GM19463 (cell line): ENCODE measurements at regions not wholly inside any gene's neighbourhood (a gene's known extent, or its start where the extent isn't known, plus 50 kb on each side); places are given as distances from the start of the nearest gene placed in this dataset.
"Not testable (repeated sequence)": the region's sequence is repeated elsewhere in the genome, so short reads cannot be mapped to it uniquely, and the experiment has no call there.

Source experiments
- ATAC-seq: cut with Tn5 transposase; IDR thresholded peaks from one replicate; pipeline ENCODE4 v1.9.1; 2021; ENCODE audit warnings: mild to moderate bottlenecking, moderate library complexity; ENCODE audit not compliant: unreplicated experiment

- no peak for ATAC-seq
Observed at GRCh38 chr2:144671695-144672455, 152.0 kb upstream of the ZEB2 start.

- ATAC-seq = no peak
Observed at GRCh38 chr2:144670738-144671137, 150.8 kb upstream of the ZEB2 start.

- no peak for ATAC-seq
Observed at GRCh38 chr2:144670080-144670479, 150.2 kb upstream of the ZEB2 start.

DNA sequence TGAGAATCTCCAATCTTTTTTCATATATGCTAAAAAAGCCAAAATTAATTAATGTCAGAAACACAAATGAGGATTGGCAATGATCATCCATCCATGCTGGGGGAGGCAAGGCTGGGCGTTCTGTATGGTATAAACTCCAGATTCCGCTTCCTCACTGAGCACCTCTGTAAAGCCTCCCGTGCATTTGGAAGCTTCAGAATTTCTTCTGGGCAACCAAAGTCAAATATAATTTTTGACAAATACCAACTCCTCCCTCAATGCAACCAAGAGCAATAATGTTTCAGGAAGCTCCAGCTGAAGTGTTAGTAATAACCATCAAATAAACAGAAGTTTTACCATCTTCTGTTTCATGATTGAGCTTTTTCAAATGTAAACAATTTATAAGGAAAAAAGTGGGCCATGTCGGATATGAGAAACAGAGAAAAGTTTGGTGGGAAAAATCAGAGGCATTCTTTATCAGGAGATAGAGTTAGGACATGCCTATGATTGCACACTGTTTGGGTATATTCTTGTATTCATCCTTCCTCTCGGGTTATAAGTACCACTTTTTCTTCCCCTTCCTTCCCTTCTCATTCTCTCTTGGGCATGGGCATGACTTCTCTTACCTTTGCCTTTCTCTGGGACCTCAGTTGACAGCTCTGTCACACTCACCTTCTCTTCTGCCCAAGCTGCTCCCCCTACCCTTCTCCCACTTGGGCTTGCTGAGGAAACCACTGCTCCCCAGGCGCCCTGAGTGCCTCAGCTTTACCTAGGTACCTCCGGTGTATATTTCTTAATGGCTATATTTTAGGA is 149.5 kb upstream of the ZEB2 start:
- no peak for ATAC-seq

GRCh38 chr2:144668493-144669110 is 148.7 kb upstream of the ZEB2 start:
- no peak for ATAC-seq

- no peak for ATAC-seq
Observed at GRCh38 chr2:144666032-144666431, 146.1 kb upstream of the ZEB2 start.

- no peak for ATAC-seq
Observed at GRCh38 chr2:144663207-144663606, 143.3 kb upstream of the ZEB2 start.

DNA sequence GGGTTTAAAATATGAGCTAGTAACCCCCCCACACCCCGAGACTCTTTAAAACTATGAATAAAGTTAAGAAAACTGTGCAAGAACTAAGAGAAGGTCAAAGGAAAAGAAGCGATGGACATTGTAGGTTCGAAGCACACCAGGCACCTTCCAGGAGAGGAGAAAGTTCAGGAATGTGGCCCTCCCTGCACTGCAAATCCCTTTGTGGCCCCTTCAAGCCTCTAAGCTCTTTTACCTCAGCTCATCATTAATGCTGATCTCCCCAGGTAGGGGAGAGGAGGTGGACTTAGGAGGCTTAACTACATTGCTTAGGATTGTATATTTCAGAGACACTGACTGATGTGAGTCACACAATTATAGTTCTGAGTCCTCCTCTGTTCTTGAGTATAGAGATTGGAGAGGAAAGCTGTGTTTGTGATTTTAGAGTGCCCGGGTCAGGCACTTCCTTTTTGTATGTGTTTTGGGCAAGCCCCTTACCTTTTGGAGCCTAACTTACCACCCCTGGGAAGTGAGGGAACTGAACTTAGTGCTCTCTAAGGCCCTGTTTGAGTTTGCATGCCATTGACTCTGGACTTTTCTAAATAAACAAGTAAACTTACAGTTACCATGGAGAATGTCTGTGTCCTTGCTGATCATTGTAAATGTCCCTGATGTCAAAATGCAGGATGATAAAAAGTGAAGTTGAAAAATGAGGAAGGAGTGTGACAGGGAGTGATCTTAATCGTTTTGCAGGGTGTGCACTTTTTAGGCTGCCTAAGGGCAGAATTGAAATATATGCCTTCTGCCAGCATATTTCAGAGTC is 140.8 kb upstream of the ZEB2 start:
- ATAC-seq = no peak

- no peak for ATAC-seq
Observed at GRCh38 chr2:144659731-144660275, 139.9 kb upstream of the ZEB2 start.

- ATAC-seq = no peak
Observed at GRCh38 chr2:144654523-144654922, 134.6 kb upstream of the ZEB2 start.

GRCh38 chr2:144650907-144651306 is 131.0 kb upstream of the ZEB2 start:
- no peak for ATAC-seq

- no peak for ATAC-seq
Observed at GRCh38 chr2:144648837-144649465, 129.0 kb upstream of the ZEB2 start.

- ATAC-seq = no peak
Observed at GRCh38 chr2:144645083-144645778, 125.3 kb upstream of the ZEB2 start.

DNA sequence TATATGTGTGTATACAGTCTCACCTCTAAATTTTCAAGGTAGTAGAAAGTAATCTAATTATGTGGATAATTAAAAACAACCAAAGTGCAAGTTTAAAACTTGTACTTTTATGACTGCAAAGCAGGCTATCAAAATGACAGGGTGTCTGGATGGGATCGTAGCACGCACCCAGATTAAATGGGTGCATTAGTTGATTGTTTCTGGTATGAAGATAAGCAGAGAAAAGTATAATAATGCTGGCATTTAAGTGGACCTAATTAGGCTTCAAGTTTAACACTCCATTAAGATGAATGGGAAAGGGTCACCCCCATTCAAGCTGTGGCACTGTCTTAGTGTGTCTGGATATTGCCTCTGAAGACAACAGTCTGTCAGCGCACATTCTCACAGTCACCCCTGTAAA is 124.6 kb upstream of the ZEB2 start:
- no peak for ATAC-seq

DNA sequence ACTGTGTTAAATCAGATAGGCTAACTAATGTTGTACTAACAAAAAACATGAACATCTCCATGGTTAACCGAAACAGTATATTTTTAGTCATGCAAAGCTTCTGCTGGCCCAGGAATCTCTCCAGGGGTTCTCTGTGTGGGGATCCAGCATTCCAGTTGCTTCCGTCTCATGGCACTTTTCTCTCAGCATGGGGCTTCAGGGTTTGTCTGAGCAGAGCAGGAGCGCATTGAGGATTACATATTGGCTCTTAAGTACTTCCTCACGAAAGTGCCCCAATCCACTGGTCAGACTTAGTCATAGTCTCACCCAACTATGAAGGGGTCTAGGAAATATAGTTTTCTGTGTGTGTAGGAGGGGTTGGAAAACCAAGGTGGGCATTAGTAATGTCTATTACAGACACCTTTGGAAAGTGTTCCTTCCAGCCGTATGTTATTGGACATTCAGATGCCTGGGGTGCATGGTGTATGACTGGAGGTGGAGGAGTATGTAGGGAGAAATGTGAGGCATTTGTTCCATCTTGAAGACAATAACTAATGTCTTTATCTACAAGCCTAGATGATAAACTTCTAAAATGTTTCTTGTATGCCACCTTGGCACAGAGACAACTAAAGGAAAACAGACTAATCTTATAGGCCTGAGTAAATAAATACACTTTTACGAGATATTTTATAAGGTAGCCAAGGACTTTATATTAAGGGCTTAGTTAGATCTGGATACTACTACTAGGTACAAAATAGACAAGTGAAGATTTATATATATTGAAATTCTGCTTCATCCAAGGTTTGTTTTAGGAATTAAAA is 123.8 kb upstream of the ZEB2 start:
- no peak for ATAC-seq

DNA sequence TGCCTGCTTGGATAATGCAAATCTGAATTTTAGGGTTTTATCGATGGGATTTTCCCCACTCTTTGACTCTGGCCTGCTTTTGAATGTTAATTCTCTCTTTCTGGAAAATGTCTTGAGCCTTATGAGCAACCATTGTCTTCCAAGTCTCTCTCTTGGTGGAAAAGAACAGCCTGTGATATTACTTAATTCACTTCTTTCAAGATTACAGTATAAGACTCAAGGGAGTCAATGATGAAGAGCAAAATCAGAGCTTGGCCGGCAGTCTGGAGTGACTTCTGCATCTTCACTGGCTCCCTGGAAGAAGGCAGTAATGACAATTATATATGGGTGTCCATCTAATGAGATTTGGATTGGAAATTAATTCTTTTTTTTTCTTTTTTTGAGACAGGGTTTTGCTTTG is 122.9 kb upstream of the ZEB2 start:
- ATAC-seq = no peak

- no peak for ATAC-seq
Observed at GRCh38 chr2:144642131-144642530, 122.2 kb upstream of the ZEB2 start.

DNA sequence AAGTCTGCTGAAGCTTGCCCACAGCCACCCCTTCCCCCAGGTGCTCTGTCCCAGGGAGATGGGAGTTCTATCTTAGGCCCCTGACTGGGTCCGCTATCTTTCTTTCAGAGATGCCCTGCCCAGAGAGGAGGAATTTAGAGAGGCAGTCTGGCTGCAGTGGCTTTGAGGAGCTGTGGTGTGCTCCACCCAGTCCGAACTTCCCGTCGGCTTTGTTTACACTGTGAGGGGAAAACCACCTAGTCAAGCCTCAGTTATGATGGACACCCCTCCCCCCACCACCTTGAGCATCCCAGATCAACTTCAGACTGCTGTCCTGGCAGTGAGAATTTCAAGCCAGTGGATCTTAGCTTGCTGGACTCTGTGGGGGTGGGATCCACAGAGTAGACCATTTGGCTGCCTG is 118.3 kb upstream of the ZEB2 start:
- ATAC-seq = not testable (repeated sequence)

- not testable (repeated sequence) for ATAC-seq
Observed at GRCh38 chr2:144636860-144637259, 116.9 kb upstream of the ZEB2 start.
